Mucosa of rectum (tissue), 2 donors: ENCODE measurements at regions not wholly inside any gene's neighbourhood (a gene's known extent, or its start where the extent isn't known, plus 50 kb on each side); places are given as distances from the start of the nearest gene placed in this dataset.

Source experiments
- H3K27ac ChIP-seq, 2 donors: one replicate each; pipeline ENCODE4 v1.7.0; 2013; ENCODE audit warnings: inconsistent platforms in 2 of 2, low read depth in 2 of 2, low read length in 2 of 2
- H3K27me3 ChIP-seq, 2 donors: one replicate each; pipeline ENCODE4 v1.7.0; 2013; ENCODE audit warnings: low read length in 2 of 2; ENCODE audit not compliant: control insufficient read depth in 2 of 2, insufficient read depth in 2 of 2
- H3K36me3 ChIP-seq, 2 donors: one replicate each; pipeline ENCODE4 v1.7.0; 2013; ENCODE audit warnings: low read length in 2 of 2; ENCODE audit not compliant: control insufficient read depth in 2 of 2, insufficient read depth in 2 of 2
- H3K4me1 ChIP-seq, 2 donors: one replicate each; pipeline ENCODE4 v1.7.0; 2013; ENCODE audit warnings: low read length in 2 of 2, mild to moderate bottlenecking in 1 of 2; ENCODE audit not compliant: control insufficient read depth in 2 of 2, insufficient read depth in 2 of 2
- H3K4me3 ChIP-seq, 2 donors: one replicate each; pipeline ENCODE4 v1.7.0; 2013; ENCODE audit warnings: low read length in 2 of 2
- H3K9ac ChIP-seq, 2 donors: one replicate each; pipeline ENCODE4 v1.7.0; 2013; ENCODE audit warnings: low read length in 2 of 2, low read depth in 1 of 2, mild to moderate bottlenecking in 1 of 2
- H3K9me3 ChIP-seq, 2 donors: one replicate each; pipeline ENCODE4 v1.7.0; 2013; ENCODE audit warnings: low read length in 2 of 2; ENCODE audit not compliant: control insufficient read depth in 2 of 2
- donor health status: healthy.
- donor health status: Normal muscosa, but diverticular disease.

DNA sequence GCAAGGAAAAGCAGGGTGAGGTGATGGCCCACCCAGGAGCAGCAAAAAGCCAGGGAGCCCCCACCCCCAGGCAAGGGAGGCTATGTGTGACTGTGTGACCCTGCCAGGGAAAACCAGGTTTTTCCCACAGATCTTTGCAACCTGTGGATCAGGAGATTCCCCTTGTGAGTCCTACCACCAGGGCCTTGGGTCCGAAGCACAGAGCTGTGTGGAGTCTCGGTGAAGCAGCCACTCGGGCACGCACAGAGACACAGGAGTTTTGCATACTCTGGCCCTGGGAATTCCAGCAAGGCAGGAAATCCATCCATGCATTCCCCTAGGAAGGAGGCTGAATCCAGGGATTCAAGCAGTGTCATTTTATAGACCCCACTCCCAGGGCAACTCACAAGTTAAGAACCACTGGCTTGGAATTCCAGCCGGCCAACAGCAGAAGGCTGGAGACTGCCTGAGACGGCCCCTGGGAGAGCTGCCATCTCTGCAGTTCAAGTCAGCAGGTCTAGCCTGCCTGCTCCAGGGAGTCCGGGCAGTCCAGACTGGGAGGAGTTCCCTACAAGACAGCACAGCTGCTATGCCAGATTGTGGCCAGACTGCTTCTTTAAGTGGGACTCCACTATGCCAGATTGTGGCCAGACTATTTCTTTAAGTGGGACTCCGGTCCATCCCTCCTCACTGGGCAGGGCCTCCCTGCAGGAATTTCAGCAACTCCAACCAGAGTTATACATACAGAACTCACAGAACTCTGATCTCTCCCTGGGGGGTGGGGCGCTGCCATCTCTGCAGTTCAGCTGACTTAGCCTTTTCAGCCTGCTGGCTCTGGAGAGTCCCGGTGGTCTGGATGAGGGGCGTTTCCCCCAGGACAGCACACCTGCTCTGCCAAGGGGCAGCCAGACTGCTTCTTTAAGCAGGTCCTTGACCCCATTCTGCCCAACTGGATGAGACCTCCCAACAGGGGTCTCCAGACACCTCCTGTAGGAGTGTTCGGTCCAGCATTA is 85.1 kb upstream of the ADAD1 start:
- no peaks in the 10 kb centered on the region for H3K4me1 ChIP-seq
- peaks cover 36 to 37% of the 10 kb centered on the region in 2 donors for H3K36me3 ChIP-seq
- H3K27me3 ChIP-seq: no peaks in the 10 kb centered on the region
- H3K4me3 ChIP-seq: no peak overlapping the region
- no peaks in the 10 kb centered on the region for H3K9me3 ChIP-seq
- no peak overlapping the region for H3K9ac ChIP-seq
- no peak overlapping the region for H3K27ac ChIP-seq

DNA sequence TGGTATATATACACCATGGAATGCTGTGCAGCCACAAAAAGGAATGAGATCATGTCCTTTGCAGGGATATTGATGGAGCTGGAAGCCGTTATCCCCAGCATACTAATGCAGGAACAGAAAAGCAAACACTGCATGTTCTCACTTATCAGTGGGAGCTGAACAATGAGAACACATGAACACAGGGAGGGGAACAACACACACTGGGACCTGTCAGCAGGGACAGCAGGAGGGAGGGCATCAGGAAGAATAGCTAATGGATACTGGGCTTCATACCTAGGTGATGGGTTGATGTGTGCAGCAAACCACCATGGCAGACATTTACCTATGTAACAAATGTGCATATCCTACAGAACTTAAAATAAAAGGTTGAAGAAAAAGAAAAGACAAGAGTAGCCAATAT is 81.1 kb upstream of the ADAD1 start:
- H3K4me1 ChIP-seq: no peaks in the 10 kb centered on the region
- H3K27me3 ChIP-seq: no peaks in the 10 kb centered on the region
- no peak overlapping the region for H3K27ac ChIP-seq
- no peaks in the 10 kb centered on the region for H3K9me3 ChIP-seq
- H3K4me3 ChIP-seq: no peak overlapping the region
- H3K9ac ChIP-seq: no peak overlapping the region
- H3K36me3 ChIP-seq: peaks cover 28% of the 10 kb centered on the region in 2 donors

DNA sequence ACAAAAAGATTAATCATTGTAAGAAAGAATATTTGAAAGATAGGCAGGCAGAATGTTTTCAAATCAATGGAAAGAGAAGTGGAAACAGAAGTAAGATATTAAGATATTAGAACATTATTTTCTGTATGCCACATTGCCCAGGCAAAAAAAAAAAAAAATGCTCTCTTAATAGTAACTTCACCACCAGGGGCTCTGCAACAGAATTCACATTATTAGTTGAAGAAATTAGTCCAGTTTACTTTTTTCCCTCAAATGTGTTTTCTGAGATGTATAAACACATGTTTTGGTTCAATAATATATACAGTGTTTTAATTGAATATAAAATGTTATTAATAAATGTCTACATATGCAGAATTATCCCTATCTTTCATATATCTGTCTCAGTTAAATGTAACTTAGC is 78.0 kb upstream of the ADAD1 start:
- no peaks in the 10 kb centered on the region for H3K9me3 ChIP-seq
- no peaks in the 10 kb centered on the region for H3K4me1 ChIP-seq
- H3K36me3 ChIP-seq: peaks cover 7 to 18% of the 10 kb centered on the region in 2 donors
- no peak overlapping the region for H3K4me3 ChIP-seq
- H3K27me3 ChIP-seq: no peaks in the 10 kb centered on the region
- no peak overlapping the region for H3K9ac ChIP-seq
- H3K27ac ChIP-seq: no peak overlapping the region

- H3K9ac ChIP-seq: no peak overlapping the region
- peaks cover 23 to 29% of the 10 kb centered on the region in 2 donors for H3K36me3 ChIP-seq
- H3K4me3 ChIP-seq: no peak overlapping the region
- no peak overlapping the region for H3K27ac ChIP-seq
- H3K9me3 ChIP-seq: no peaks in the 10 kb centered on the region
- H3K27me3 ChIP-seq: no peaks in the 10 kb centered on the region
- no peaks in the 10 kb centered on the region for H3K4me1 ChIP-seq
Measured at GRCh38 chr4:122305853-122306252, 73.0 kb upstream of the ADAD1 start.

GRCh38 chr4:122309988-122310626 is 68.7 kb upstream of the ADAD1 start:
- Histone ChIP-seq H3K27me3 (no peaks in the 10 kb centered on the region), H3K9ac (no peak overlapping the region), H3K36me3 (peaks cover 22 to 31% of the 10 kb centered on the region in 2 donors), H3K27ac (no peak overlapping the region), H3K9me3 (no peaks in the 10 kb centered on the region), H3K4me1 (no peaks in the 10 kb centered on the region), H3K4me3 (no peak overlapping the region)

DNA sequence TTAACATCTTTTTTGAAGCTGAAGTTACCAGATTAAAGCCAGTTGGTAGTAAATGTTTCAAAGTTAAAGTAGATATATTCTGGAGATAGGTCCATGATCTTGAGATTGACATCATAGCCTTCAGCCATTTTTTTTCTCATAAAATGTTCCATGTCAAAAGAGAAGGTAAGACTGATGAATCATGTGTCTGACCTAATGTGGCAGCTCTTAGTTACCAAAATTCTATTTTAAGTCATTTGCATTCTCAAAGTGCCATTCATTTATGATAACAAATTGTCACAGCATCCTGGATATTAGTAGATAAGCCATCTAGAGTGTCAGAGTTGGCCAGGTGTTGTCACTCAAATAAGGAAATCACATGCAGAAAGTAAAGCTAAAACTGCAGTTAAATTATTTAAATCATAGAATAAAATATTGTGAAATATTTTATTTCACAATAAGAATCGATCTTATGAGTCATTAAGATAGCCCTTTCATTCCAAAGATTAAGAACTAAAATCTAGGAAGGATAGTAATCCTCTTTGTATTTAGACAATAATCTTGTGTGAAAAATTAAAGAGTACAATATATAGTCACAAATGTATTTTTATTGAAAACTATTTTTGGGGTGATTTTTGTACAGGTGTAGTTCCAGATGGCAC is 65.7 kb upstream of the ADAD1 start:
- peaks cover 35 to 40% of the 10 kb centered on the region in 2 donors for H3K36me3 ChIP-seq
- H3K4me3 ChIP-seq: no peak overlapping the region
- no peaks in the 10 kb centered on the region for H3K4me1 ChIP-seq
- H3K27me3 ChIP-seq: no peaks in the 10 kb centered on the region
- H3K9ac ChIP-seq: no peak overlapping the region
- H3K9me3 ChIP-seq: no peaks in the 10 kb centered on the region
- no peak overlapping the region for H3K27ac ChIP-seq

DNA sequence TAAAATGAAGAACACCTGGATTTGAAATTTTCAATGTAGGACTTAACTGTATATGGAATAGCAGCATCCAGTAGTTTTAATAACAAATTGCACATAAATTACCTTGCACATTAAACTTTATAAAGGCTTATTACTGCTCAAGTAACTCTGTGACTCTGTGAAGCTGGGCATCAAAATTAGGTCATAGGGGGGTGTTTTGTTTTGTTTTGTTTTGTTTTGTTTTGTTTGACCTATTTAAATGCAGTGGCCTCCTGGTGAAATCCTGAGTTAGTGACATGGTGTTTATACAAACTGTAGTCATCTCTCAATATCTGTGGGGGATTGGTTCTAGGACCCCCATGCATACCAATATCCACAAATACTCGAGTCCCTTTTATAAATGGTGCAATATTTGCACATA is 51.9 kb upstream of the ADAD1 start:
- Histone ChIP-seq H3K4me1 (no peaks in the 10 kb centered on the region), H3K27me3 (no peaks in the 10 kb centered on the region), H3K36me3 (peaks cover 29 to 40% of the 10 kb centered on the region in 2 donors), H3K9me3 (no peaks in the 10 kb centered on the region), H3K9ac (no peak overlapping the region), H3K4me3 (no peak overlapping the region), H3K27ac (no peak overlapping the region)

- Histone ChIP-seq H3K36me3 (peaks cover 34 to 35% of the 10 kb centered on the region in 2 donors), H3K9ac (no peak overlapping the region), H3K27me3 (no peaks in the 10 kb centered on the region), H3K9me3 (no peaks in the 10 kb centered on the region), H3K4me3 (no peak overlapping the region), H3K27ac (no peak overlapping the region), H3K4me1 (no peaks in the 10 kb centered on the region)
Measured at GRCh38 chr4:122328893-122329292, 49.9 kb upstream of the ADAD1 start.
